NT2/D1 (cell line): ENCODE measurements at regions not wholly inside any gene's neighbourhood (a gene's known extent, or its start where the extent isn't known, plus 50 kb on each side); places are given as distances from the start of the nearest gene placed in this dataset.

Source experiments
- SUZ12 ChIP-seq: IDR thresholded peaks from 2 replicates; pipeline ENCODE4 v1.6.1; 2011; ENCODE audit not compliant: insufficient read length, insufficient read depth; ENCODE audit errors: extremely low read depth
- YY1 ChIP-seq: IDR thresholded peaks from 2 replicates; pipeline ENCODE4 v1.6.1; 2011; ENCODE audit not compliant: insufficient read length, insufficient read depth

DNA sequence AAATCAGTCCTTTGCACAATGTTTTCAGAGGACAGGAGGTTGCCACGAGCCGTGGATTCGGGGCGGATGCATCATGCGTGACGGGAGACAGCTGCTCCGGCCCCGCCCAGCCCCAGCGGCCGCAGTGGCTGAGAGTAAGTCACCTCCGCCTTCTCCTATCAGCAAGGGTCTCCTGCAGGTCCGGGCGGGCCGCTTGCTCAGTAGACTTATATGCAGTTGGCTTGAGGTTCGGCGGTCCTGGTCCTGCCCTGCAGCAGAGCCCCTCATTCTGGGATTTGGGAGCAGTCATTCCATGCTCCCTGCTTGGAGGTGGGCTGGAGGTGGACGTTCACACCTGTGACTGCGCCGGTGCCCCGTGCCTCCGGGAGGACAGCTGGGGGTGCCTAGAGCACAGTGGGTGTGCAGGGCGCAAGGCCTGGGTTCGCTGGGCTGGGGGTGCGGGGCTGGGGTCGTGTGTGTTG lies 86.3 kb upstream of the ADRA2C start:
- no peak for TF ChIP-seq SUZ12
- TF ChIP-seq YY1 = no peak
